H1 (cell line): ENCODE measurements at regions not wholly inside any gene's neighbourhood (a gene's known extent, or its start where the extent isn't known, plus 50 kb on each side); places are given as distances from the start of the nearest gene placed in this dataset.

Experiments used
- BACH1 ChIP-seq: IDR thresholded peaks from 2 replicates; pipeline ENCODE4 v1.6.1; 2012; ENCODE audit warnings: low read length, improper control_type of control experiment
- CEBPB ChIP-seq: IDR thresholded peaks from 2 replicates; pipeline ENCODE4 v1.6.1; 2012; ENCODE audit warnings: low read depth, low read length
- EP300 ChIP-seq, 2 experiments: IDR thresholded peaks; 1 replicate in 1 of 2; 2 replicates in 1 of 2; pipeline ENCODE4 v1.6.1; 2011 to 2012; ENCODE audit warnings: low read depth in 2 of 2, low read length in 2 of 2, mild to moderate bottlenecking in 2 of 2, borderline replicate concordance in 1 of 2, inconsistent platforms in 1 of 2, moderate library complexity in 1 of 2
- FOSL1 ChIP-seq: IDR thresholded peaks from 2 replicates; pipeline ENCODE4 v1.6.1; 2011; ENCODE audit warnings: mild to moderate bottlenecking, low read depth, low read length, moderate library complexity; ENCODE audit not compliant: insufficient read depth
- KDM4A ChIP-seq: IDR thresholded peaks from one replicate; pipeline ENCODE4 v1.7.1; 2012; ENCODE audit warnings: low read depth, mild to moderate bottlenecking, moderate library complexity, low read length, inconsistent platforms; ENCODE audit not compliant: severe bottlenecking
- POLR2AphosphoS5 ChIP-seq: IDR thresholded peaks from 2 replicates; pipeline ENCODE4 v1.6.1; 2011; ENCODE audit warnings: low read depth, low read length
- RFX5 ChIP-seq: IDR thresholded peaks from 2 replicates; pipeline ENCODE4 v1.6.1; 2011; ENCODE audit warnings: low read depth, low read length, improper control_type of control experiment, borderline replicate concordance
- RXRA ChIP-seq: IDR thresholded peaks from 2 replicates; pipeline ENCODE4 v1.6.1; 2011; ENCODE audit warnings: low read depth, mild to moderate bottlenecking, low read length, moderate library complexity; ENCODE audit not compliant: insufficient read depth
- SP1 ChIP-seq: IDR thresholded peaks from 2 replicates; pipeline ENCODE4 v1.6.1; 2011; ENCODE audit warnings: low read depth, low read length
- SP2 ChIP-seq: IDR thresholded peaks from 2 replicates; pipeline ENCODE4 v1.6.1; 2012; ENCODE audit warnings: mild to moderate bottlenecking, low read length, inconsistent platforms
- TCF12 ChIP-seq: IDR thresholded peaks from 2 replicates; pipeline ENCODE4 v1.6.1; 2011; ENCODE audit warnings: low read depth, mild to moderate bottlenecking, low read length
- TF ChIP-seq, protein P1 (sequence below): fragments of 300-600 bp; sonication (generic); IDR thresholded peaks from 2 replicates; pipeline ENCODE4 v1.7.1; 2012; ENCODE audit warnings: low read length, moderate library complexity, mild to moderate bottlenecking, inconsistent platforms; ENCODE audit not compliant: insufficient replicate concordance

DNA sequence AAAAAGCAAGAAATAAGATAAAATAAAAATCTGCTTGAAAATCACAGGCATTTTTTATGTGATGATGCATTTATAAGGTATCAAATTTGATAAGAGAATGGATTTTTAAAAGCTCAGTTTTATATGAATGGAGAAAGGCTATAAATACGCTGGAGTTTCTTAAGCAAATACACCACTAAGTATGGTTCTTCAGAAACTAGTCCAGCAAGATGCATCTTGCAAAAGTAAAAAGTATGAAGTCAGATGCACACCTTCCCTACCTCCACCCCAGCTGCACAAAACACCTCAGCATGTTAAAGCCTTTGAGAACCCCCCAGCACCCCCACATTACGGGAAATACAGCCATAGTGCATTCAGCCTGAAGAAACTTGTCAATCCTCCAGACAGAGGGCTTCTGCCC lies 143.1 kb upstream of the PROX1 start (continued):
- TF ChIP-seq, protein P1, sequence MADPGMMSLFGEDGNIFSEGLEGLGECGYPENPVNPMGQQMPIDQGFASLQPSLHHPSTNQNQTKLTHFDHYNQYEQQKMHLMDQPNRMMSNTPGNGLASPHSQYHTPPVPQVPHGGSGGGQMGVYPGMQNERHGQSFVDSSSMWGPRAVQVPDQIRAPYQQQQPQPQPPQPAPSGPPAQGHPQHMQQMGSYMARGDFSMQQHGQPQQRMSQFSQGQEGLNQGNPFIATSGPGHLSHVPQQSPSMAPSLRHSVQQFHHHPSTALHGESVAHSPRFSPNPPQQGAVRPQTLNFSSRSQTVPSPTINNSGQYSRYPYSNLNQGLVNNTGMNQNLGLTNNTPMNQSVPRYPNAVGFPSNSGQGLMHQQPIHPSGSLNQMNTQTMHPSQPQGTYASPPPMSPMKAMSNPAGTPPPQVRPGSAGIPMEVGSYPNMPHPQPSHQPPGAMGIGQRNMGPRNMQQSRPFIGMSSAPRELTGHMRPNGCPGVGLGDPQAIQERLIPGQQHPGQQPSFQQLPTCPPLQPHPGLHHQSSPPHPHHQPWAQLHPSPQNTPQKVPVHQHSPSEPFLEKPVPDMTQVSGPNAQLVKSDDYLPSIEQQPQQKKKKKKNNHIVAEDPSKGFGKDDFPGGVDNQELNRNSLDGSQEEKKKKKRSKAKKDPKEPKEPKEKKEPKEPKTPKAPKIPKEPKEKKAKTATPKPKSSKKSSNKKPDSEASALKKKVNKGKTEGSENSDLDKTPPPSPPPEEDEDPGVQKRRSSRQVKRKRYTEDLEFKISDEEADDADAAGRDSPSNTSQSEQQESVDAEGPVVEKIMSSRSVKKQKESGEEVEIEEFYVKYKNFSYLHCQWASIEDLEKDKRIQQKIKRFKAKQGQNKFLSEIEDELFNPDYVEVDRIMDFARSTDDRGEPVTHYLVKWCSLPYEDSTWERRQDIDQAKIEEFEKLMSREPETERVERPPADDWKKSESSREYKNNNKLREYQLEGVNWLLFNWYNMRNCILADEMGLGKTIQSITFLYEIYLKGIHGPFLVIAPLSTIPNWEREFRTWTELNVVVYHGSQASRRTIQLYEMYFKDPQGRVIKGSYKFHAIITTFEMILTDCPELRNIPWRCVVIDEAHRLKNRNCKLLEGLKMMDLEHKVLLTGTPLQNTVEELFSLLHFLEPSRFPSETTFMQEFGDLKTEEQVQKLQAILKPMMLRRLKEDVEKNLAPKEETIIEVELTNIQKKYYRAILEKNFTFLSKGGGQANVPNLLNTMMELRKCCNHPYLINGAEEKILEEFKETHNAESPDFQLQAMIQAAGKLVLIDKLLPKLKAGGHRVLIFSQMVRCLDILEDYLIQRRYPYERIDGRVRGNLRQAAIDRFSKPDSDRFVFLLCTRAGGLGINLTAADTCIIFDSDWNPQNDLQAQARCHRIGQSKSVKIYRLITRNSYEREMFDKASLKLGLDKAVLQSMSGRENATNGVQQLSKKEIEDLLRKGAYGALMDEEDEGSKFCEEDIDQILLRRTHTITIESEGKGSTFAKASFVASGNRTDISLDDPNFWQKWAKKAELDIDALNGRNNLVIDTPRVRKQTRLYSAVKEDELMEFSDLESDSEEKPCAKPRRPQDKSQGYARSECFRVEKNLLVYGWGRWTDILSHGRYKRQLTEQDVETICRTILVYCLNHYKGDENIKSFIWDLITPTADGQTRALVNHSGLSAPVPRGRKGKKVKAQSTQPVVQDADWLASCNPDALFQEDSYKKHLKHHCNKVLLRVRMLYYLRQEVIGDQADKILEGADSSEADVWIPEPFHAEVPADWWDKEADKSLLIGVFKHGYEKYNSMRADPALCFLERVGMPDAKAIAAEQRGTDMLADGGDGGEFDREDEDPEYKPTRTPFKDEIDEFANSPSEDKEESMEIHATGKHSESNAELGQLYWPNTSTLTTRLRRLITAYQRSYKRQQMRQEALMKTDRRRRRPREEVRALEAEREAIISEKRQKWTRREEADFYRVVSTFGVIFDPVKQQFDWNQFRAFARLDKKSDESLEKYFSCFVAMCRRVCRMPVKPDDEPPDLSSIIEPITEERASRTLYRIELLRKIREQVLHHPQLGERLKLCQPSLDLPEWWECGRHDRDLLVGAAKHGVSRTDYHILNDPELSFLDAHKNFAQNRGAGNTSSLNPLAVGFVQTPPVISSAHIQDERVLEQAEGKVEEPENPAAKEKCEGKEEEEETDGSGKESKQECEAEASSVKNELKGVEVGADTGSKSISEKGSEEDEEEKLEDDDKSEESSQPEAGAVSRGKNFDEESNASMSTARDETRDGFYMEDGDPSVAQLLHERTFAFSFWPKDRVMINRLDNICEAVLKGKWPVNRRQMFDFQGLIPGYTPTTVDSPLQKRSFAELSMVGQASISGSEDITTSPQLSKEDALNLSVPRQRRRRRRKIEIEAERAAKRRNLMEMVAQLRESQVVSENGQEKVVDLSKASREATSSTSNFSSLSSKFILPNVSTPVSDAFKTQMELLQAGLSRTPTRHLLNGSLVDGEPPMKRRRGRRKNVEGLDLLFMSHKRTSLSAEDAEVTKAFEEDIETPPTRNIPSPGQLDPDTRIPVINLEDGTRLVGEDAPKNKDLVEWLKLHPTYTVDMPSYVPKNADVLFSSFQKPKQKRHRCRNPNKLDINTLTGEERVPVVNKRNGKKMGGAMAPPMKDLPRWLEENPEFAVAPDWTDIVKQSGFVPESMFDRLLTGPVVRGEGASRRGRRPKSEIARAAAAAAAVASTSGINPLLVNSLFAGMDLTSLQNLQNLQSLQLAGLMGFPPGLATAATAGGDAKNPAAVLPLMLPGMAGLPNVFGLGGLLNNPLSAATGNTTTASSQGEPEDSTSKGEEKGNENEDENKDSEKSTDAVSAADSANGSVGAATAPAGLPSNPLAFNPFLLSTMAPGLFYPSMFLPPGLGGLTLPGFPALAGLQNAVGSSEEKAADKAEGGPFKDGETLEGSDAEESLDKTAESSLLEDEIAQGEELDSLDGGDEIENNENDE: no peak
- no peak for TF ChIP-seq POLR2AphosphoS5
- TF ChIP-seq RXRA: no peak
- no peak for TF ChIP-seq EP300 (IDR thresholded peaks at IDR 0.05; ENCODE audit: borderline replicate concordance in 1 of 2, low read depth in 2 of 2, low read length in 2 of 2)
- TF ChIP-seq SP1: no peak
- TF ChIP-seq KDM4A: no peak
- no peak for TF ChIP-seq BACH1
- TF ChIP-seq TCF12: no peak
- no peak for TF ChIP-seq FOSL1
- TF ChIP-seq RFX5: no peak
- no peak for TF ChIP-seq SP2
- TF ChIP-seq CEBPB: no peak
